Neuronal stem cell (in vitro differentiated cells): ENCODE measurements at regions not wholly inside any gene's neighbourhood (a gene's known extent, or its start where the extent isn't known, plus 50 kb on each side); places are given as distances from the start of the nearest gene placed in this dataset.

Experiments used
- DNase-seq: peaks from one replicate; pipeline ENCODE4 v3.0.0-alpha.2; 2013; ENCODE audit warnings: low spot score
- H2AFZ ChIP-seq: one replicate; pipeline ENCODE4 v1.6.1; 2013; ENCODE audit warnings: mild to moderate bottlenecking, low read length, inconsistent platforms
- H2AK5ac ChIP-seq: 2 replicates; pipeline ENCODE4 v1.6.1; 2013; ENCODE audit warnings: low read depth, mild to moderate bottlenecking, inconsistent platforms, low read length, moderate library complexity, mixed read lengths
- H2BK120ac ChIP-seq: 2 replicates; pipeline ENCODE4 v1.6.1; 2013; ENCODE audit warnings: low read depth, mild to moderate bottlenecking, inconsistent platforms, low read length, moderate library complexity, mixed read lengths
- H2BK12ac ChIP-seq: one replicate; pipeline ENCODE4 v1.6.1; 2013; ENCODE audit warnings: low read length, inconsistent platforms
- H2BK15ac ChIP-seq: 2 replicates; pipeline ENCODE4 v1.6.1; 2013; ENCODE audit warnings: mild to moderate bottlenecking, low read length, inconsistent platforms, mixed read lengths
- H2BK5ac ChIP-seq: one replicate; pipeline ENCODE4 v1.6.1; 2013; ENCODE audit warnings: inconsistent platforms, mild to moderate bottlenecking, low read length, moderate library complexity
- H3K14ac ChIP-seq: one replicate; pipeline ENCODE4 v1.6.1; 2013; ENCODE audit warnings: low read length, inconsistent platforms
- H3K18ac ChIP-seq: 2 replicates; pipeline ENCODE4 v1.6.1; 2013; ENCODE audit warnings: low read length, inconsistent platforms
- H3K23ac ChIP-seq: 2 replicates; pipeline ENCODE4 v1.6.1; 2013; ENCODE audit warnings: low read depth, mild to moderate bottlenecking, mixed read lengths, low read length, inconsistent platforms; ENCODE audit not compliant: poor library complexity
- H3K27ac ChIP-seq: replicated peaks from 3 replicates; pipeline ENCODE4 v1.5.1; 2013; ENCODE audit warnings: low read length, inconsistent platforms
- H3K27me3 ChIP-seq, 3 experiments: 2 replicates each; pipeline ENCODE4 v1.6.1; 2013; ENCODE audit warnings: low read length in 3 of 3, mild to moderate bottlenecking in 2 of 3, inconsistent platforms in 1 of 3, low read depth in 1 of 3, mixed read lengths in 1 of 3, moderate library complexity in 1 of 3; ENCODE audit not compliant: control insufficient read depth in 3 of 3, insufficient read depth in 3 of 3
- H3K36me3 ChIP-seq, 2 donors: replicated peaks in 1 of 2; 2 replicates each; pipeline ENCODE4 v1.6.1; 2013; ENCODE audit warnings: low read length in 2 of 2; ENCODE audit not compliant: control insufficient read depth in 2 of 2, insufficient read depth in 2 of 2
- H3K4ac ChIP-seq: 2 replicates; pipeline ENCODE4 v1.6.1; 2013; ENCODE audit warnings: inconsistent platforms, mild to moderate bottlenecking, low read length, moderate library complexity
- H3K4me1 ChIP-seq, 2 donors: 1 replicate in 1 of 2; 2 replicates in 1 of 2; pipeline ENCODE4 v1.6.1; 2013; ENCODE audit warnings: low read length in 2 of 2, low read depth in 1 of 2; ENCODE audit not compliant: control insufficient read depth in 2 of 2, insufficient read depth in 1 of 2
- H3K4me2 ChIP-seq: one replicate; pipeline ENCODE4 v1.6.1; 2013; ENCODE audit warnings: mild to moderate bottlenecking, low read length, inconsistent platforms; ENCODE audit not compliant: insufficient read depth, poor library complexity, severe bottlenecking
- H3K4me3 ChIP-seq, 2 donors: 2 replicates each; pipeline ENCODE4 v1.5.1; 2013; ENCODE audit warnings: low read length in 2 of 2, mild to moderate bottlenecking in 2 of 2, inconsistent platforms in 1 of 2, moderate library complexity in 1 of 2
- H3K79me1 ChIP-seq: one replicate; pipeline ENCODE4 v1.6.1; 2013; ENCODE audit warnings: low read depth, mild to moderate bottlenecking, inconsistent platforms, low read length, moderate library complexity
- H3K9ac ChIP-seq: one replicate; pipeline ENCODE4 v1.6.1; 2013; ENCODE audit warnings: mild to moderate bottlenecking, low read depth, low read length, inconsistent platforms; ENCODE audit not compliant: poor library complexity
- H3K9me3 ChIP-seq, 2 donors: replicated peaks in 1 of 2; 2 replicates each; pipeline versions ENCODE3 to v1.6.1; 2013; ENCODE audit warnings: low read length in 2 of 2, mild to moderate bottlenecking in 2 of 2, inconsistent platforms in 1 of 2, low read depth in 1 of 2, mixed read lengths in 1 of 2, moderate library complexity in 1 of 2; ENCODE audit not compliant: control insufficient read depth in 2 of 2, insufficient read depth in 1 of 2
- H4K8ac ChIP-seq: one replicate; pipeline ENCODE4 v1.6.1; 2013; ENCODE audit warnings: low read depth, mild to moderate bottlenecking, inconsistent platforms, low read length, moderate library complexity
- H4K91ac ChIP-seq: one replicate; pipeline ENCODE4 v1.6.1; 2013; ENCODE audit warnings: low read length, low read depth, mild to moderate bottlenecking, inconsistent platforms; ENCODE audit not compliant: poor library complexity
- WGBS, 2 donors: extraction: QIAGEN DNeasy Blood & Tissue Kit; methylation state at CpG; one replicate each; pipeline ENCODE4 v1.1.7; 2013; ENCODE audit warnings: missing lambda C conversion rate in 2 of 2, mixed read lengths in 1 of 2; ENCODE audit not compliant: insufficient read length in 2 of 2, insufficient replicate concordance in 1 of 2; ENCODE audit errors: extremely low coverage in 2 of 2; 5-methylcytosine and 5-hydroxymethylcytosine counted together

- H2BK120ac ChIP-seq: no peak overlapping the region
- H3K14ac ChIP-seq: no peak overlapping the region
- no peak overlapping the region for H3K4me2 ChIP-seq
- H3K9ac ChIP-seq: no peak overlapping the region
- H3K23ac ChIP-seq: no peak overlapping the region
- no CpG with 5 or more reads among the region's 1 CpG for WGBS, 2 donors
- no peak overlapping the region for H3K4me3 ChIP-seq
- no peak overlapping the region for H2BK5ac ChIP-seq
- no peak overlapping the region for H4K91ac ChIP-seq
- H2BK15ac ChIP-seq: no peak overlapping the region
- no peaks in the 10 kb centered on the region for H3K4me1 ChIP-seq
- DNase-seq: no peak
- no peak overlapping the region for H3K27ac ChIP-seq
- H3K36me3 ChIP-seq: no peaks in the 10 kb centered on the region
- no peaks in the 10 kb centered on the region for H3K9me3 ChIP-seq
- H2AFZ ChIP-seq: no peak overlapping the region
- no peak overlapping the region for H3K4ac ChIP-seq
- no peaks in the 10 kb centered on the region for H3K27me3 ChIP-seq
- H4K8ac ChIP-seq: no peak overlapping the region
- H3K18ac ChIP-seq: no peak overlapping the region
- no peaks in the 10 kb centered on the region for H3K79me1 ChIP-seq
- no peak overlapping the region for H2AK5ac ChIP-seq
- no peak overlapping the region for H2BK12ac ChIP-seq
These were observed 84.6 kb upstream of the TFPI start for GRCh38 chr2:187638840-187639239.

- H3K18ac ChIP-seq: no peak overlapping the region
- H3K14ac ChIP-seq: no peak overlapping the region
- H3K27me3 ChIP-seq: no peaks in the 10 kb centered on the region
- no peak overlapping the region for H3K4me3 ChIP-seq
- no CpG with 5 or more reads among the region's 6 CpGs for WGBS, 2 donors
- H3K9me3 ChIP-seq: no peaks in the 10 kb centered on the region
- no peaks in the 10 kb centered on the region for H3K4me1 ChIP-seq
- DNase-seq: no peak
- H3K9ac ChIP-seq: no peak overlapping the region
- no peak overlapping the region for H3K4me2 ChIP-seq
- no peak overlapping the region for H2BK15ac ChIP-seq
- no peak overlapping the region for H2BK12ac ChIP-seq
- H2BK5ac ChIP-seq: no peak overlapping the region
- no peak overlapping the region for H2BK120ac ChIP-seq
- H2AFZ ChIP-seq: no peak overlapping the region
- no peak overlapping the region for H3K4ac ChIP-seq
- no peak overlapping the region for H2AK5ac ChIP-seq
- no peak overlapping the region for H4K8ac ChIP-seq
- H4K91ac ChIP-seq: no peak overlapping the region
- no peak overlapping the region for H3K27ac ChIP-seq
- H3K36me3 ChIP-seq: no peaks in the 10 kb centered on the region
- H3K23ac ChIP-seq: no peak overlapping the region
- H3K79me1 ChIP-seq: no peaks in the 10 kb centered on the region
These were observed 86.8 kb upstream of the TFPI start for GRCh38 chr2:187640926-187641510.

GRCh38 chr2:187642498-187642897 is 88.3 kb upstream of the TFPI start:
- Histone ChIP-seq H2BK15ac (no peak overlapping the region), H2AK5ac (no peak overlapping the region), H3K36me3 (no peaks in the 10 kb centered on the region), H3K4ac (no peak overlapping the region), H2BK120ac (no peak overlapping the region), H3K27me3 (no peaks in the 10 kb centered on the region), H3K23ac (no peak overlapping the region), H2AFZ (no peak overlapping the region), H3K4me3 (no peak overlapping the region), H2BK5ac (no peak overlapping the region), H4K91ac (no peak overlapping the region), H4K8ac (no peak overlapping the region), H3K14ac (no peak overlapping the region), H3K79me1 (no peaks in the 10 kb centered on the region), H3K27ac (no peak overlapping the region), H2BK12ac (no peak overlapping the region), H3K4me1 (no peaks in the 10 kb centered on the region), H3K4me2 (no peak overlapping the region), H3K18ac (no peak overlapping the region), H3K9me3 (no peaks in the 10 kb centered on the region), H3K9ac (no peak overlapping the region)
- WGBS, 2 donors: no CpG with 5 or more reads among the region's 4 CpGs
- DNase-seq: no peak

GRCh38 chr2:187644486-187644885 is 90.3 kb upstream of the TFPI start:
- no peak overlapping the region for H3K4me3 ChIP-seq
- no peak overlapping the region for H3K4me2 ChIP-seq
- H2BK15ac ChIP-seq: no peak overlapping the region
- no peak overlapping the region for H3K14ac ChIP-seq
- H3K36me3 ChIP-seq: no peaks in the 10 kb centered on the region
- no peaks in the 10 kb centered on the region for H3K4me1 ChIP-seq
- DNase-seq: no peak
- no peak overlapping the region for H4K8ac ChIP-seq
- H2BK12ac ChIP-seq: no peak overlapping the region
- H4K91ac ChIP-seq: no peak overlapping the region
- H3K27ac ChIP-seq: no peak overlapping the region
- no peak overlapping the region for H3K23ac ChIP-seq
- H3K4ac ChIP-seq: no peak overlapping the region
- no peak overlapping the region for H2AFZ ChIP-seq
- no peak overlapping the region for H2BK5ac ChIP-seq
- no peak overlapping the region for H3K18ac ChIP-seq
- H3K9ac ChIP-seq: no peak overlapping the region
- H3K79me1 ChIP-seq: no peaks in the 10 kb centered on the region
- no peak overlapping the region for H2BK120ac ChIP-seq
- H3K9me3 ChIP-seq: no peaks in the 10 kb centered on the region
- no peak overlapping the region for H2AK5ac ChIP-seq
- no peaks in the 10 kb centered on the region for H3K27me3 ChIP-seq
